ENCODE measurements at regions not wholly inside any gene's neighbourhood (a gene's known extent, or its start where the extent isn't known, plus 50 kb on each side); places are given as distances from the start of the nearest gene placed in this dataset.

- TF ChIP-seq, protein P1, sequence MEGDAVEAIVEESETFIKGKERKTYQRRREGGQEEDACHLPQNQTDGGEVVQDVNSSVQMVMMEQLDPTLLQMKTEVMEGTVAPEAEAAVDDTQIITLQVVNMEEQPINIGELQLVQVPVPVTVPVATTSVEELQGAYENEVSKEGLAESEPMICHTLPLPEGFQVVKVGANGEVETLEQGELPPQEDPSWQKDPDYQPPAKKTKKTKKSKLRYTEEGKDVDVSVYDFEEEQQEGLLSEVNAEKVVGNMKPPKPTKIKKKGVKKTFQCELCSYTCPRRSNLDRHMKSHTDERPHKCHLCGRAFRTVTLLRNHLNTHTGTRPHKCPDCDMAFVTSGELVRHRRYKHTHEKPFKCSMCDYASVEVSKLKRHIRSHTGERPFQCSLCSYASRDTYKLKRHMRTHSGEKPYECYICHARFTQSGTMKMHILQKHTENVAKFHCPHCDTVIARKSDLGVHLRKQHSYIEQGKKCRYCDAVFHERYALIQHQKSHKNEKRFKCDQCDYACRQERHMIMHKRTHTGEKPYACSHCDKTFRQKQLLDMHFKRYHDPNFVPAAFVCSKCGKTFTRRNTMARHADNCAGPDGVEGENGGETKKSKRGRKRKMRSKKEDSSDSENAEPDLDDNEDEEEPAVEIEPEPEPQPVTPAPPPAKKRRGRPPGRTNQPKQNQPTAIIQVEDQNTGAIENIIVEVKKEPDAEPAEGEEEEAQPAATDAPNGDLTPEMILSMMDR (conservative IDR thresholded peaks at IDR 0.05; ENCODE audit: low read depth, low read length): peak; percentile 42
- no peak for TF ChIP-seq EZH2 (IDR thresholded peaks at IDR 0.05; ENCODE audit: borderline replicate concordance, low read depth, low read length, poor library complexity, severe bottlenecking)
These were observed 916.5 kb downstream of the TMEM121 start for GRCh38 chr14:106442857-106443256.
